Activated effector memory CD4-positive, alpha-beta T cell treated with anti-CD3 and anti-CD28 coated beads, Interleukin-2, amount 50 U/mL, for 16 hours (primary cell): ENCODE measurements at regions not wholly inside any gene's neighbourhood (a gene's known extent, or its start where the extent isn't known, plus 50 kb on each side); places are given as distances from the start of the nearest gene placed in this dataset.

Source experiments
- DNase-seq: peaks from one replicate; pipeline ENCODE4 v3.0.0-alpha.2; 2020

DNA sequence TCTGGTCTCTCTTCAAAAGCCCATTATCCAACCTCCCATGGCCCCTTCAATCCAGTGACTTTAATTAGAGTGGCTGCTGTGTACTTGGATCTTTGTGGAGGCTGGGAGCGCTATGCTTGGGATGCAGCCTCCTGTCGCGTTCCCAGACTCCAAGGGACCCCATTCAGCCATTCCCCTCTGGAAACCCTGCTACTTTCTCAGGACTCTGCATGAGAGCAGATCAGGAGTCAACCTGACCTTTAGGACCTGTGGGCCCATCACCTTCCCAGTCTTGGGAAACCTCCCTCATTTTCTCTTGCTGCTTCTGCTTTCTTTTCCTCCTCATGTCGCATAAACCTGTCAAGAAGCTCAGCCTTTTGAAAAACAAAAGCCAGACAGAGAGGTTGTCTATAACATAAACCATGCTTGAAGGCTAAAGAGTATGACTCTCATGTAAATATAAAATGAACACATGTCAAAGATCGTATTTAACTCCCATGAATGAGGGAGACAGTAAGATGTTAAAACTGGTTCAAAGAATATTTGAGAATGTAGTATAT, 143.1 kb upstream of the PELI1 start:
- DNase-seq = no peak

DNA sequence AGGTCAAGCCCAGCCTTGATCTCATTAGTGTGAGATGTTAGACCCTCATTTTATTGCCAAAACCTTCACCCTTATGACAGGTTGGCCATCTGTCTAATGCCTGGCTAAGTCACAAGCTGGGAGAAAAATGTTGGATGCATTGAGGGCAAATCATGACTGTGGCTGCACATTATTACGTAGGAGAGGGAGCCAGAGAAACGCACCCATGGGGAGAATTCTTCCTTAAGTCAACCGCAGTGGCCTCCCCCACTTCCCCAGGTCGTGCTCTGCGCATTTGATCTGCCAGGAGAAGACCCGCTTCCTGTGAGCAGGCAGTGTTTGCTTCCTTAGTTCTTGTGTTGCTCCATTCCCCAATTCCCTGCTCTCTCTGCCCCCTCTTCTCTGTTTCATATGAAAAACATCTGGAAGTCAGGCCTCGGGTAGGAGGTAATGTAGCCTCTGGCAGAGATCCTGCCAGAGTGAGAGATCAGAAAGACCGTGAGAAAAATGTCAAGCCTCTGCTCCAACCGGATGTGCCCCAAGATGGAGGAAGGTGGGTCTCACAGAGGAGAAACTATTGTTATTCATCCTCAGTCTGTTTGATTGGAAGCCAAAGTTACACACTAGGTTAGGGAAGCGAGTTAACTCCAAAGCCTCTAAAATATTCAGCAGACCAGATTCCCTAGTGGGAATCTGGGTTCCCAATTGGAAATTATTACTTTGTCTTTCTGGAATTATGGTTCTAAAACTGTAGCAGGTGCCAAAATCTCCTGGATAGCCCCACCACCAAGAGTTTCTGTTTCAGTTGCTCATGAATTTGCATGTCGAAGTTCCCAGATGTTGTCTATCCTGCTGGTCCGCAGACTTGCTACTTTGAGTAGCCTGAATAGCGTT, 144.3 kb upstream of the PELI1 start:
- DNase-seq = no peak

DNA sequence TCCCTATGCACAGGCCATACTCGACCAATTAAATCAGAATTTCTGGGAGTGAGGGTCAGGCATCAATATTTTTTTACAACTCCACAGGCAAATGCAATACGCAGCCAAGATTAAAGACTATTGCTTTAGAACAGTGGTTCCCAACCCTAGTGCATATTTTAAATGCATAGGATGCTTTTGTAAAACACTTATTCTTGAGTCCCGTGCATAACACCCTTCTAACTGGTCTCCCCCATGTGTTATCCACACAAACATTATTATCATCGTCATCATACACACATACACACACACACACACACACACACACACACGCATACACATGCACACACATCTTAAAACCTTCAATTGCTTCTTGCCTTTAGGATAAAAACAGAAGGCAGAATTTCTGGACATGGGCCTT, 145.0 kb upstream of the PELI1 start:
- no peak for DNase-seq

DNA sequence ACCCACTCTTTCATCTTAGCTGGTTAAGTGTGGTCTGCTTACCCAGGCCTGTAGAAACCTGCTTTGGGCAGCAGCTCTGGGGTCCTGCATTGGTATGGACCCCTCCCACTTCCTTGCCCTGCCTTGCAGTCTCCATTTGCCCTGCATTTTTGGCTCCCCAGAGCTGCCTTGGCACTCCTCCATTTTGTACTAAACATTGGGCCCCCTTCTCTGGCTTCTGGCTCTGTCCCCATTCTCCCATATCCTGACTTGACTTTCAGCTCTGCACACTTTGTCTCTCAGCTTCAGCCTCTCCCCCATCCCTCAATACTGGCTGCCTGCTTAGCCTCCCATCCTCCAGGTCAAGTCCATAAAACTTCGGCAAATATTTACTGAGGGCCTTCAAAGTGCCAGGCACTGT, 145.5 kb upstream of the PELI1 start:
- no peak for DNase-seq

DNA sequence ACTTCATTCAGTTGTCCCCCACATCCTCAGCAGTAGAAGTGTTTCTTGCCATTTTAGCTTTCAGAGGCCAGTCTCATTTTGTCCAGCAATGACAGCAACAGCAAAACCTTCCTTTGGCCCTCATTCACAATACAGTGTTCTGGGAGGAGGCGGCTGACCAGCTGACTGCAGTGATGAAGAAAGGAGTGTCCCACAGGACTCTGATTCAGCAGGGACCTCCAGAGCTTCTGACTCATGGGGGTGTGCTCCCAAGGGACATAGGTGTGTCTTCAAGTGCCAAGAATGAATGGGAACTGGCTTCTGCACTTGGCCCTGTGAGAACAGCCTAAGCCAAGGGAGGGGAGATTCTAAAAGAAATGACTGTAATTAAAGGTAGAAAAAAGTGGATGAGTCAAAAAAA, 147.0 kb upstream of the PELI1 start:
- DNase-seq = no peak

DNA sequence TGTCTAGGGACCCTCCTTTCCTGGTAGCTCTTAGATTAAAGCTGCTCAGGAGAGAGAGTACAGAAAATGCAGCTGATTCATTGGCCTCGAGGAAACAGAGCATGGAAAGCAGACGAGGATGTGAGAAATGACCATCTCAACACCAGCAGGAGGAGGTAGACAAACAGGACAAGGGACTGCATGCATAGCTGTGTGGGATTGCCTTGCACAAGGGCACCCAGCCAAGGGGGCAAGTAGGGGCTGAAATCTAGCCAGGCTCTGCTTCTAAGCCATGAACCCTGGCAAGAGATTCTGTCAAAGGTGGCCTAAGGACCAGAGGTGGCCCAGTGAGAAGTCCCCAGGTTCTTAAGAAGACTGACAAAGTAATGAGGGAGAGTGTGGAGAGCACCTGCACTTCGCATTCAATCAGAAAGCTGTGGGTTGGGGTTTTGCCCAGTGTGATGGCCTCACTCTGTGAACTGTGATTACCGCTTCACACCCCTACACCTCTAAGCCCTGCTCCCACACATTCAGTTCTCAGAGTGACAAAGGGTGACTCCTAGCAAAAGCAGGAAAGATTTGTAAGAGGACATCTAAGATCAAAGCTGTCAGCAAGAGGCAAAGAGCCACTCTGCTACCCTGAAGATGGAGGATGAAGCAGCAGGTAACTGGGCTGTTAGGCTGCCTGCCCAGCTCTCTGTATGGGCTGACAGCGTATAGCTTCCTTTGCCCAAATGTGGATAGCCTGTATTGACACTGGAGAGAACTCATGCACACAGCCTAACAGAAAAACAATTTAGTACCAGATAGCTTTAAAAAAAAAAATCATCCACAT, 151.3 kb upstream of the PELI1 start:
- no peak for DNase-seq

DNA sequence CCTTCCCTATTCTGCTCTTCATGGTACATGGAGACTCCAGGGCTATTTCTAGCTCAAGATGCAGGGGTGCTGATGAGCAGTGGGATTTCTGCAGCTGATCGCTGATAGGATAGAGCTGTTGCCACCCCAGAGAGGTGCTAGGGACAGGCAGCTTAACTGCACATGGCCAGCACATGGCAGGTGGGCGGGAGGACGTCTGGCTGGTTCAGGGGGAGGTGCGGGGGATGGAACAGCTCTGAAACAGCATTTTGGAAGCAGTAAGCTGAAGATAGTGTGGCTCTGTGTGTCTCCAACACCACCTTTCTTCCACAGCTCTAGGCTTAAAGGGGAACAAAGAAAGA, 151.9 kb upstream of the PELI1 start:
- DNase-seq = no peak

DNA sequence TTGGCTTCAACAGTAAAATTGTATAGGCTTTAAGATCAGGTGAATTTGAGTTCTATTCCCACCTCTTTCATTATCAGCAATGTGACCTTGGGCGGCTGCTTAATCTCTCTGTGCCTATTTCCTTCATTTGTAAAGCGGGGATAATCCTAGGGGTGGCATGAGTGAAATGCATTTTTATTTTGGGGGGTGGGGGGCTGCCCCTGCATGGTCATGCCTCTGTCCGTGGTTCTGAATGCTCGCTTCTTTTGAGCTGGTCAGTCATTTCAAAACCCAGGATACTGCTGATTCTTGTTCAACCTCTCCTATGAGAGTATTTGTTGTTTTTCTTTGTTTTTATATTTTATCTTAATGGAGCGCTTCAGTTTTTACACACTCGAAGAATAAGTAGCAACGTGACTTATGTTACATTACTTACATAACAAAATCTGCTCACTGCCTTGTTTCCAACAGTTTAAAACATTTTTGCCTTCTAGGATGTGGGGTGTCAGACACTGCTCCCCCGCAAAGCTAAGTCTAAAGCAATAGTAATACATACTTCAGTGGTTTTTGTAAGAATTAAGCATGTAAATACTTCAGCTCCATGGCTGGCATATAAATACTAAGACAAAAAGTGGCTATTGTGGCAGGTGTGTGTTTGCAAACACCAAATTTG, 152.6 kb upstream of the PELI1 start:
- no peak for DNase-seq

DNA sequence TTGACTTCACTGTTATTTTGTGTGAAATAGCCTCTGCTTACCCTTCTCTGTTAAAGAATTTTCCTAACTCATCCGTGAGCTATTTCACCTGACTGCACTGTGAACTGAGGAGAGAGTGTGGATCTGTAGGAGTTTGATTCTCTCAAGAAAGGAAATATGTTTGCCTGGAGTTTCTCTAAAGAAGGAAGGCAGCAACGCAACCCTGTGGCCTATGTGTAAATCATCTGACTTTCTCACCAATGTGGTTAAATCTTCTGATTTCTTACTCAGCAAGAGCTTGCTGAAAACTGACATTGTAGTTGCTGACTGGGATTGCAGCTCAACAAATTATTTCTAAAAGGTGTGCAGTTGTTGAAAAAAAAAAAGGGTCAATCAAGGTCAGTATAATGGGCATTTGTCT, 153.9 kb upstream of the PELI1 start:
- no peak for DNase-seq

DNA sequence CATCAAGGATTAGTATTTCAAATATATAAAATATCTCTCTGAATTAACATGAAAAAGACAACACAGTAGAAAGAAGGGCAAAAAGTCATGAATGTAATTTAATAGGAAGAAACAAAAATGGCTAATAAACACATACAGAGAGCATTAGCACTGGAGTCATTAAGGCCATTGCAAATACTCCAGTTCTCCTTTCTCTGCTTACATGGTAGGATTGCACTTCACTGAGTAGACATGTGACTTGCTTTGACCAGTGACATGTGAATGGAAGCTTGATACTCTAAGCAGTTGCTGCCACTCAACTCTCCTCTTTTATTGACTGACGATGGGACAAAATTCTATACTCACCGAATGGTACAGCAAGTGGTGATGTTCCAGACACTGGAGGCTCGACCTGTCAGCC, 153.9 kb upstream of the LGALSL start:
- DNase-seq = no peak

DNA sequence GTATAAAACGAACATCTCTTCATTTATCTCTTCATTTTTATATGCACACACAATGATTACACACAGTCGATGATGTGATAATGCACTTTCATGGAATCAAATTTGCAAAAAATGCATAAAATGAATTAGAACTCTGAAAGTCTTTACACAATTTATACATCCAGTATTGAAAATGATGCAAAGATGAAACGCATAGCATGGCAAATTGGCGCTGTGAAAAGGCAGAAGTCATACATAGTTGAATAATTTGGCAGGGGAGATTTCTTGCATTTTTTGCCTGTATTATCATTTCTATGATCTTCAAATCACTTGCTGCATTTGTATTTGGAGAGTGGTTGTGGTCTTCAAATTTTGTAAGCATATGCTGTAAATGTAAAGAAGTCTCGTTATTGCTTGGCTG, 150.7 kb upstream of the LGALSL start:
- no peak for DNase-seq

DNA sequence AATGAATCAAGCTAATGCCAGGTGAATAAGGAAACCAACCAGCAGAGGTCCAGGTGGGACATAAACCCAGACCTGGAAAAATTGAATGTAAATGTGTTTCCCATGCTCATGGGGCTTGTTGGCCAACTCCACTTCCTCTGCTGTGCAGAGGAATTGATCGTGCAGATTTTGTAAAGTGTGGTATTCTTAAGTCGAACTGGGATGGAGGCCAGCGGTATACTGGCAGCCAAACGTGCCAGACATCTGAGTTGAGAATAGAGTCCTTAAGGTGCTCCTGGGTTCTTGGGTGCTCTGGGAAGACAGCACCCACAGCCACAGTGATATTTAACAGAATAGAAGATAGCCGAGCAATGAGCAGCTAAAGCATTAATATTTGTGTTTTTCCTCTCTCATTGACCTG, 146.5 kb upstream of the LGALSL start:
- no peak for DNase-seq

DNA sequence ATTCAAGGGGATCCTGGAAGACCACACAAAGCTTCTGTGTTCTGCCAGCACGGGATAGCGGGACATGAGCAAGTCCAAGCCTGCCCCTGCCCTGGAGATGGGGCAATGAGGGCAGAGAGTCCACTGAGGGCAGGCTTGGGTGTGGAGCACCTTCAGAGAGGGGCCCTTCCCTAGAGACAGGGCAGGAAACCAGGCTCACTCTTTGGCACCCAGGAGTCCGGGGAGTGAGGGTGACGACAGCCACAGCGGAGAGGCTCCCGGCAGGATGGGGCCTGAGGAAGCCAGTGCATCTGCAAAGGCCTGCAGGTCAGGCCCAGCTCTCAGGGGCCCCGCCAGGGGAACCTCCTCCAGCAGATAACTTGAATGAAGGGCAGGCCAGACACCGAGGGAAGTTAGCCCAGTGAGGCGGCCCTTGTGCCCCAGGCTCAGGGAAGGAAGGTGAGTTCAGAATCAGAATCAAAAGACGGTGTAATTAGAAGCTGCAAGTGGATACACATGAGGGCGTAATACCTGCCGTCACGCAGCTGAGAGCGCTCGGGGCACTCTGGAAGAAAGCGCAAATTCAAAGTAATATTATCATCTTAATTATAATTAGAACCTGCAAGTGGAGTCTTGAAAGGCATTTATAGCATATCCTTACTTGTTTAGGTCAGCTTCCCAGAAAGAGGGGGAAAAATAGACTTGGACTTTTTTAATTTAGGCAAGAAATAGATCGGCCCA, 142.6 kb upstream of the LGALSL start:
- no peak for DNase-seq

DNA sequence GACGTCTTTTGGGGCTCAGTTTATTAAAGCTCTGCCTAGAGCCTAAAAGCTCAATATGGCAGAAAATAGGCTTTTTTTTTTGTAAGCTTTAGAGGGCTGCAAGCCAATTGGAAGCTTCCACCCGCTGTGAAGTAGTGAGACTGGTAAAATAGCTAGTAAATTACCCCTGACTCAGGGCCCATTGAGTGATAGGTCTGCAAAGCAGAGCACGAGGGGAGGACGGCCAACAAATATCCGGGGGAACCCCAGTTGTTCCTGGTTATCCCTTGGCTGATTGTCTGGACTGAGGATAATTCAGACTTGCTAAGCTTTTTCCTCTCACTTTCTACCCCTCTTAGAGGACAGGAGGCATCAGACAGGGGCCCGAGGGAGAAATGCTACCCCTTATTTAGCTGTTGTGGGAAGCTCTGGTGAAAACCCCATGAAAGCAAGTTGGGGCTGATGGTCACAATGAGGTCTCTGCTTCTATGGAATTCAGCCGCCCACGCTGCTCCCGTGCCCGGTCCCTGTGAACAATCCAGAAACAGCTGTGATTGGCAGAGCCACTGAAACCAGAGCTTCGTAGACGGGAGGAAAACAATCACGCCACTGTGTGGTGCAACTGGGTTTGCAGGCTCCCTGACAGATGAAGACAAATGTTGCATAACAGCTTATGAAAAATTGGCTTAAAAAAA, 141.9 kb upstream of the LGALSL start:
- DNase-seq = no peak

DNA sequence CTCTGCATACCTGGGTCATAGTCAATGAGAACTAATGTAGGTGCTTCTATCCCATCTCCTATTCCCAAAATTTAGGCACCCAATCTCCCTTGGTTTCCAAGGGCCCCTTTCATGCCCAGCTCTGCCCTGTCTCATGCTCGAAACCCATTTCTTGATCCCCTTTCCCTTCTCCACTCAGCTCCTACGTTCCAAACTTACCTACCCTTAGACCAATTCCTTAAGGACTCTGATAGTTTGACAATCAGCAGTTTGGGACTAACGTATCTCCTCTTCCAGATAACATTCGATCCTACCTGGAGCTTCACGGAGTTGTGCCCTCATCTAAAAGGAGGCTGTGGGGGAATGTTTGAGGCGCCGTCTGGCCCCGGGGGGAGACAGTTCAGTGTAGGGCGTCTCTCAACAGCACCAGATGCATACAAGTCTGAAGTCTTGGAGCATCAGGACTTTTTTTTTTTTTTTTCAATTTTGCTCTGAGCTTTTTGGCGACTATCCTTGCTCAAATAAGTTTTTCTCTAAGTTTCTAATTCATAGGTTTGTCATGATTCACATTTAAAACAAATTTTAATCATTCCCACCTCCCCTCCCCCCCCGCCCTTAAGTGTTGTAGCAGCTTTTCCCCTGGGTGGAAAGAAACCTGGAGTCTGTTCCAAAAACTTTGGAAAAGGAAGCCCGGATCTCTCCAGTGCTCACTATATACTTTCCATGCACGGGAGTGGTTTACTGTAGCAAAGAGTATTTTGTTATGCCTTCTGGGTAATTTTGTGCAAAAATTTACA, 141.2 kb upstream of the LGALSL start:
- DNase-seq = no peak

DNA sequence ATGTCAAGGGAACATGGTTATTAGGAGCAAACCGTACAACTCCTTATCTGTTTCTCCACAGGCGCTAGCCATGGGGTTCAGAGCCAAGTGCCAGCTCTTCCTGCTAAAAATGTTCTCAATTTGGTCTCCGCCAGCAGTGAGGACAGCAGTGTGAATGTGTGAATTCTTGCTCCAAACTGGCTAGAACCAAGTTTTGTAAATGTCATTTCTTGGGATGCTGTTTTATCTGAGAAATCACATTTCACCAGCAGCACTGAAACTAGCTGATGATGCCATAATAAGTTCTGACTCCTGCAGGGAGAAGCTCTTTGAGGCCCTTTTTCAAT, 140.6 kb upstream of the LGALSL start:
- DNase-seq = no peak

DNA sequence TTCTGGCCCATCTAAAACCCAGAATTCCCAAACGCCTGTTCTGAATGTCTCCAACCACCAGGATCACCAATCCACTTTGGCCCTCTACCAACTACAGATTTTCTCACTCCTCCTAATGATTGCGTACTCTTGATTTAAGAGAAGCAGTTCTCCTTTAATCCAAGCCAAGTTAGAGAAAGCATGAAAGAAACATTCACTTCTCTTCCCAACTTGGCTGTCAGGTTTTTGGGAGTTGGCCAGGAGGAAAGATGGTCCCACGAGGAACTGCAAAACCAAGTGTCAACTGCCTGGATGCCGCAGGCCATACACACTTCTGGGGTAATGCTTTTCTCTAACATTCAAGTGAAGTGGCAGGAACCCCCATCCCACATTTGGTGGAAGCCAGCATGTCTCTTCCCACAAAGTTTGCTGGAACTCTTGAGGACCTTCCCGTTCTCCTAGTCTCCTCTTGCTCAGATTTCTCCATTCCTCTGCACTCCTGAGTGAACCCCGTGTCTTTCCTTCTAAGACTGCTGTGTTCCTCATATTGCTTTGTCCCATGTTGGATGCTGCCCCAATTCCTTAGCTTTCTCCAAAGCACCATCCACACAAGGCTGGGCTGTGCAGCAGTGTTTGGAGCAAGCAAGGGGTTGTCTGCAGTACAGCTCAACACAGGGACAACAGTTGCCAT, 138.5 kb upstream of the LGALSL start:
- no peak for DNase-seq

DNA sequence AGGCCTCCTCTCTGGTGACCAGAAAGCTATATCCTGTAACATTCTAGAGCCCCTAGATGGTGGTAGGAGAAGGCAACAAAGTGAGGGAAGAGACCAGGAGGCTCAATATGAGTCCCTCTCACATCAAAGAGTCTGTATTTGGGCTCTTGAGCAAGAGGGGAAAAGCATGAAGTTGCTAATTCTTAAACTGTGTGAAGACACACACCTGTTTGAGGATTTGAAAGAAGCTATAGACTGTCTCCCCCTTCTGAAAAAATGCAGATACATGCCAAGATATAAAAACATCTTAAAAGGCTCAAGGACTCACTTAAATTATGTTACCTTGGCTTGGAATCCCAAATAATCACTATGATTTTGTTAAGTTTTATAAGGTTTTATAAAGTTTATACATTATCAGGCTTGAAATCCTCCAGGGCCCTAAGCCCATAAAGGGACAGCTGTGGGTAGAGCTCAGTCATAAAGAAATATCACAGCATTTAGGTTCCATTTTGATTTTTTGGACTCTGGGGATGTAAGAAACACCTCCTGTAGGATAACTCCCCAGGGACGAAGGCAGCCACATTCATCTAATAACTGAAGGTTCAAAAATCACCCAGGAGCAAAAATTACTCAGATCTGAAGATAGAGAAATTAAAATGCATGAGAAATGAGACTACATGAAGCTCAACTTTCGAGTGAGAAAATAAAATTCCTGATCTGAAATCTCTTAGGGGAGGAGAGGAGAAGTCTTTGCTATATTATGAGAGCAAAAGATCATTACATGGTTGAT, 136.1 kb upstream of the LGALSL start:
- DNase-seq = no peak

DNA sequence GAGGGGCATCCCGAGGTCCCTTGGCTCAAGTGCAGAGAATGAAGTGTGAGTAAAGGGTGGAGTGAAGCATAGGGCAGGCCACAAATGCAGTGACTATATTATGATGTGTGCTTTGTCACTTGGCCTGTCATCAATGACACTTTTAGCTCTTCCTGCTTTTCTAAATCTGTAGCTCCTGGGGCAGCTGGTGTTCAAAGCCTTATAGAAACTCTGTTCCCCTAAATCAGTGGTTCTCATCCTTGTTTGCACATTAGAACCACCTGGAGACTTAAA, 135.6 kb upstream of the LGALSL start:
- DNase-seq = no peak

DNA sequence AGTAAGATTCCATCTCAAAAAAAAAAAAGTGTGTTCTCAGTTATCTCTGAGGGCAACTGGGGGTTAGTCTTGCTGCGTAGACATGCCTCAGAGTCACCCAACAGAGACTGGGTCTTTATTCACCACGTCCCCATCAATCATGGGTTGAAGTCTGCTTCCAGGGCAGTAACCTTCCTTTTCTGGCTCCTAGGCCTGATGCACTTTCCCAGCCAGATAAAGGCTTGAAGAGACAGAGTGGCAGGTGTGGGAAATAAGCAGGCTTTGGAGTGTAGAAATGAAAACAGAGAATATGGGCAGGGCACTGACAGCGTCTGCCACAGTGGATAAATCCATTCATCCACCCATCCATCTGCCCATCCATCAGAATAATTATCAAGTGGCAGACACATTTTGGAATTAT, 134.1 kb upstream of the LGALSL start:
- DNase-seq = no peak

DNA sequence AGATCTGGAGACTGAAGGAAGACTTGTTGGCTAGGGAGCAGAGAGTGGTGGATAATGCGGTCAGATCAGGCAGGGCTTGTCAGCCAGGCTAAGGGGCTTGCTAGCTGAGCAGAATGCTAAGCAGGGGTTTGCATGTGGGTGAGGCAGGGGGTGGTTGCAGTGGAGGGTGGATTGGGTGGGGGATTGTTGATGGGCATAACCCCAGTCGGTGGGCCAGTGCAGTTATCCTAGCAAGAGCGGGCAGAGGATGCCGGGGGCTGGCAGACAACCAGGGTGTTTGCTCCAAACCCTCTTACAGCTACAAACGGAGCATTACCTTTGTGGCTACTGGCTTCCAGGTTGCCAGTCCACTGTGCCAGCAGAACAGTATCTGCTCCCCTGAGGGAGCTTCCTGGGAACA, 131.5 kb upstream of the LGALSL start:
- DNase-seq = no peak
